ENCODE measurements at regions not wholly inside any gene's neighbourhood (a gene's known extent, or its start where the extent isn't known, plus 50 kb on each side); places are given as distances from the start of the nearest gene placed in this dataset.

DNA sequence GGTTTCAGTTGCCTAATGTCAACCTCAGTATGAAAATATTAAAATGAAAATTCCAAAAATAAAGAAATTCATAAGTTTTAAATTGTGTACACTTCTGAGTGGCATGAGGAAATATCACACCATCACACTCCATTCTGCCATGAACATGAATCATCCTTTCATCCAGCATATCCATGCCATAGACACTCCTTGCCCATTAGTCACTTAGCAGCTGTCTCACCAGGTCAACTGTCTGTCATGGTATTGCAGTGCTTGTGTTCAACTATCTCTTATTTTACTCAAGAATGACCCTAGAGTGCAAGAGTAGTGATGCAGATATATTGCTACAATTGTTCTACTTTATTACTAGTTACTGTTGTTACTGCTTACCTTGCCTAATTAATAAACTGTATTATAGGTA is 712.4 kb downstream of the EPHA7 start:
- Histone ChIP-seq H2AK5ac (ENCODE audit: insufficient read length, low read length) (no peak overlapping the region), H2AFZ (ENCODE audit: low read length) (no peak overlapping the region), H4K91ac (ENCODE audit: insufficient read length, low read depth, low read length) (no peak overlapping the region), H3K9me3 (ENCODE audit: control insufficient read depth, low read depth, low read length) (no peaks in the 10 kb centered on the region), H3K14ac (ENCODE audit: insufficient read depth, low read length) (no peak overlapping the region), H3K4me2 (ENCODE audit: insufficient read depth, insufficient read length, low read length) (no peak overlapping the region), H3K27me3 (ENCODE audit: insufficient read depth, low read length) (no peaks in the 10 kb centered on the region), H3K79me1 (ENCODE audit: insufficient read depth, low read depth, low read length, poor library complexity, severe bottlenecking) (no peaks in the 10 kb centered on the region), H3K4me1 (ENCODE audit: insufficient read depth, low read length) (no peaks in the 10 kb centered on the region), H2BK5ac (ENCODE audit: insufficient read length, low read length) (no peak overlapping the region), H3K27ac (ENCODE audit: insufficient read length, low read depth, low read length) (no peak overlapping the region), H2BK20ac (ENCODE audit: low read depth, low read length, poor library complexity, severe bottlenecking) (no peak overlapping the region), H2BK15ac (ENCODE audit: low read depth, low read length) (no peak overlapping the region), H3T11ph (ENCODE audit: low read length) (no peak overlapping the region), H4K8ac (replicated peaks; ENCODE audit: insufficient read length, low read depth, low read length) (no peak overlapping the region), H3K18ac (ENCODE audit: insufficient read length, low read depth, low read length) (no peak overlapping the region), H3K79me2 (ENCODE audit: insufficient read depth, low read length) (no peaks in the 10 kb centered on the region), H3K4ac (ENCODE audit: low read depth, low read length) (no peak overlapping the region), H3K23me2 (ENCODE audit: insufficient read length, low read depth, low read length, poor library complexity, severe bottlenecking) (no peaks in the 10 kb centered on the region), H2BK12ac (ENCODE audit: insufficient read length, low read depth, low read length) (no peak overlapping the region), H4K5ac (ENCODE audit: insufficient read length, low read depth, low read length) (no peak overlapping the region), H3K23ac (ENCODE audit: insufficient read length, low read depth, low read length) (no peak overlapping the region), H2BK120ac (ENCODE audit: low read depth, low read length, poor library complexity, severe bottlenecking) (no peak overlapping the region), H3K56ac (ENCODE audit: insufficient read length, low read depth, low read length) (no peak overlapping the region), H3K9ac (ENCODE audit: extremely low read depth, insufficient read length, low read length) (no peak overlapping the region), H4K20me1 (ENCODE audit: control insufficient read depth, insufficient read depth, insufficient read length) (no peaks in the 10 kb centered on the region)
- Mint-ChIP-seq H3K36me3 (ENCODE audit: insufficient read depth in 1 of 3, low read depth in 3 of 3) (no peaks in the 10 kb centered on the region), H3K27me3 (ENCODE audit: low read depth) (no peaks in the 10 kb centered on the region), H3K4me3 (no peak overlapping the region), H3K4me1 (no peaks in the 10 kb centered on the region), H3K9me3 (no peaks in the 10 kb centered on the region), H3K27ac (no peak overlapping the region)
- TF ChIP-seq, protein P1, sequence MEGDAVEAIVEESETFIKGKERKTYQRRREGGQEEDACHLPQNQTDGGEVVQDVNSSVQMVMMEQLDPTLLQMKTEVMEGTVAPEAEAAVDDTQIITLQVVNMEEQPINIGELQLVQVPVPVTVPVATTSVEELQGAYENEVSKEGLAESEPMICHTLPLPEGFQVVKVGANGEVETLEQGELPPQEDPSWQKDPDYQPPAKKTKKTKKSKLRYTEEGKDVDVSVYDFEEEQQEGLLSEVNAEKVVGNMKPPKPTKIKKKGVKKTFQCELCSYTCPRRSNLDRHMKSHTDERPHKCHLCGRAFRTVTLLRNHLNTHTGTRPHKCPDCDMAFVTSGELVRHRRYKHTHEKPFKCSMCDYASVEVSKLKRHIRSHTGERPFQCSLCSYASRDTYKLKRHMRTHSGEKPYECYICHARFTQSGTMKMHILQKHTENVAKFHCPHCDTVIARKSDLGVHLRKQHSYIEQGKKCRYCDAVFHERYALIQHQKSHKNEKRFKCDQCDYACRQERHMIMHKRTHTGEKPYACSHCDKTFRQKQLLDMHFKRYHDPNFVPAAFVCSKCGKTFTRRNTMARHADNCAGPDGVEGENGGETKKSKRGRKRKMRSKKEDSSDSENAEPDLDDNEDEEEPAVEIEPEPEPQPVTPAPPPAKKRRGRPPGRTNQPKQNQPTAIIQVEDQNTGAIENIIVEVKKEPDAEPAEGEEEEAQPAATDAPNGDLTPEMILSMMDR (conservative IDR thresholded peaks at IDR 0.05): no peak
- DNase-seq: no peak

Data from H9 (cell line).